ENCODE measurements at regions not wholly inside any gene's neighbourhood (a gene's known extent, or its start where the extent isn't known, plus 50 kb on each side); places are given as distances from the start of the nearest gene placed in this dataset.
A peak's percentile ranks its signal among the peaks of the same experiment; 100 is the strongest.

GRCh38 chr2:238790833-238791230 is 57.1 kb upstream of the TWIST2 start:
- H3K27ac ChIP-seq = no peak overlapping the region
- no peaks in the 10 kb centered on the region for H3K27me3 ChIP-seq
- H3K9me3 ChIP-seq = no peaks in the 10 kb centered on the region
- DNase-seq (ENCODE audit: low spot score) = no peak
- peak overlapping the region in 1 of 2 donors; percentile 7 for H3K4me3 ChIP-seq
- H3K4me1 ChIP-seq = no peaks in the 10 kb centered on the region
- no peaks in the 10 kb centered on the region for H3K36me3 ChIP-seq
- no peak for TF ChIP-seq CTCF (IDR thresholded peaks at IDR 0.05)

GRCh38 chr2:238791354-238791753 is 56.5 kb upstream of the TWIST2 start:
- no peaks in the 10 kb centered on the region for H3K36me3 ChIP-seq
- no peaks in the 10 kb centered on the region for H3K27me3 ChIP-seq
- TF ChIP-seq CTCF (IDR thresholded peaks at IDR 0.05) = no peak
- no peak for DNase-seq (ENCODE audit: low spot score)
- H3K9me3 ChIP-seq = no peaks in the 10 kb centered on the region
- no peaks in the 10 kb centered on the region for H3K4me1 ChIP-seq
- no peak overlapping the region for H3K27ac ChIP-seq
- peak overlapping the region in 1 of 2 donors; percentile 7 for H3K4me3 ChIP-seq

GRCh38 chr2:238793306-238793705 is 54.6 kb upstream of the TWIST2 start:
- Histone ChIP-seq H3K36me3 (no peaks in the 10 kb centered on the region), H3K9me3 (no peaks in the 10 kb centered on the region), H3K27ac (no peak overlapping the region), H3K4me3 (no peak overlapping the region), H3K4me1 (no peaks in the 10 kb centered on the region), H3K27me3 (no peaks in the 10 kb centered on the region)
- no peak for DNase-seq (ENCODE audit: low spot score)
- no peak for TF ChIP-seq CTCF (IDR thresholded peaks at IDR 0.05)

GRCh38 chr2:238793801-238794449 is 54.0 kb upstream of the TWIST2 start:
- Histone ChIP-seq H3K27me3 (no peaks in the 10 kb centered on the region), H3K9me3 (no peaks in the 10 kb centered on the region), H3K36me3 (no peaks in the 10 kb centered on the region), H3K27ac (no peak overlapping the region), H3K4me1 (no peaks in the 10 kb centered on the region), H3K4me3 (no peak overlapping the region)
- TF ChIP-seq CTCF (IDR thresholded peaks at IDR 0.05) = no peak
- DNase-seq (ENCODE audit: low spot score) = no peak

- no peak for TF ChIP-seq CTCF (IDR thresholded peaks at IDR 0.05)
- Histone ChIP-seq H3K36me3 (no peaks in the 10 kb centered on the region), H3K9me3 (no peaks in the 10 kb centered on the region), H3K4me1 (no peaks in the 10 kb centered on the region), H3K27me3 (no peaks in the 10 kb centered on the region), H3K4me3 (no peak overlapping the region), H3K27ac (no peak overlapping the region)
- DNase-seq (ENCODE audit: low spot score) = no peak
Observed at GRCh38 chr2:238796223-238796885, 51.5 kb upstream of the TWIST2 start.
